ENCODE measurements at regions not wholly inside any gene's neighbourhood (a gene's known extent, or its start where the extent isn't known, plus 50 kb on each side); places are given as distances from the start of the nearest gene placed in this dataset.

GRCh38 chr6:170162011-170162774, 128.7 kb downstream of the DLL1 start:
- H3K27ac Mint-ChIP-seq = no peak overlapping the region
- H3K9me3 Mint-ChIP-seq = no peaks in the 10 kb centered on the region
- peaks cover 5% of the 10 kb centered on the region for H3K27me3 Mint-ChIP-seq (ENCODE audit: low read depth)
- DNase-seq (ENCODE audit: low spot score in 2 of 2, unreplicated experiment in 2 of 2) = no peak
- H3K4me1 Mint-ChIP-seq = no peaks in the 10 kb centered on the region
- TF ChIP-seq CTCF (IDR thresholded peaks at IDR 0.05; ENCODE audit: unreplicated experiment) = no peak
- no peaks in the 10 kb centered on the region for H3K36me3 Mint-ChIP-seq
- no peak overlapping the region for H3K4me3 Mint-ChIP-seq

DNA sequence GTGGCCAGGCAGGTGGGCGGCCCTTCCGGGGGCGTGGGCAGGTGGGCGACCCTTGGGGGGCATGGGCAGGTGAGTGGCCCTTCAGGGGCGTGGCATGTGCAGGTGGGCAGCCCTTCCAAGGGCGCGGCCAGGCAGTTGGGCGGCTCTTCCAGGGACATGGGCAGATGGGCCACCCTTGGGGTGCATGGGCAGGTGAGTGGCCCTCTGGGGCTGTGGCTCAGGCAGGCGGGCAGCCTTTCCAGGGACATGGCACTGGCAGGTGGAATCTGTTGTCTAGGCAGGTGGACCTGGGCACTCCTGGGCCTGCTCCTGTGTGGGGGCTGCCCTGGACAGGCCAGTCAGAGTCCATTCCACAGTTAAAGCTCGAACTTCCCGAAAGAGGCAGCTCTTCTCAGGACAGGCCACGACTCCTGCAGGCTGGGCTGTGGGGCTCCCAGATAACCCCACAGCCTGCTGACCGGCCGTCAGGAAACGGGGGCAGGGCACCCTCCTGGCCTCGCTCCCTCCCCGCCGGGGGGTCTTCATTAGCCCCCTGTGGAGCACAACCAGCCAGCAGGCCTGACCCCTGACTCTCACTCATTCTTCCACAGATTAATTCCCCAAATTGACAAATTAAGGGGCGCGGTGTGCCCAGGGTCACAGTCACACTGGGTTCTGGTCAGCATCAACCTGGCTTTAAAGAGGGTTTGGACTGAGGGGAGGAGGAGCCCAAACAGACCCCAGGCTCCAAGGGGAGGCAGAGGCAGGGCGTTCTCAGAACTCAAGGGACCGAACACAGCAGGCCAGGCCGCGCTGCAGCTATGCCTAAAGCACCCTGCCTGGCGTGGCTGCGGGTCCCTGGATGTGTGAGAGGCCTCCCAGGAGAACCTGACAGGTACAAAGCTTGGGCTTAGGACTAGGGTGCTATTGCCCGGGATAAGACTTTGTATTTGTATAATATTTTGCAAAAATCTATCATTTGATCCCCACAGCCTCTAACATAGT, 130.0 kb downstream of the DLL1 start:
- Mint-ChIP-seq H3K27ac (no peak overlapping the region), H3K27me3 (ENCODE audit: low read depth) (peaks cover 5% of the 10 kb centered on the region), H3K4me3 (no peak overlapping the region), H3K9me3 (no peaks in the 10 kb centered on the region), H3K36me3 (no peaks in the 10 kb centered on the region), H3K4me1 (no peaks in the 10 kb centered on the region)
- TF ChIP-seq CTCF (IDR thresholded peaks at IDR 0.05; ENCODE audit: unreplicated experiment) = no peak
- no peak for DNase-seq (ENCODE audit: low spot score in 2 of 2, unreplicated experiment in 2 of 2)

- no peak for TF ChIP-seq CTCF (IDR thresholded peaks at IDR 0.05; ENCODE audit: unreplicated experiment)
Observed at GRCh38 chr6:170160031-170160627, 130.7 kb downstream of the DLL1 start.

GRCh38 chr6:170159022-170159965, 131.6 kb downstream of the DLL1 start:
- Mint-ChIP-seq H3K27me3 (ENCODE audit: low read depth) (no peaks in the 10 kb centered on the region), H3K36me3 (no peaks in the 10 kb centered on the region), H3K4me1 (no peaks in the 10 kb centered on the region), H3K4me3 (no peak overlapping the region), H3K9me3 (no peaks in the 10 kb centered on the region), H3K27ac (no peak overlapping the region)
- no peak for TF ChIP-seq CTCF (IDR thresholded peaks at IDR 0.05; ENCODE audit: unreplicated experiment)
- no peak for DNase-seq (ENCODE audit: low spot score in 2 of 2, unreplicated experiment in 2 of 2)

More at GRCh38 chr6:170160031-170160627, 130.7 kb downstream of the DLL1 start:
- no peak for DNase-seq (ENCODE audit: low spot score in 2 of 2, unreplicated experiment in 2 of 2)
- Mint-ChIP-seq H3K4me3 (no peak overlapping the region), H3K4me1 (no peaks in the 10 kb centered on the region), H3K36me3 (no peaks in the 10 kb centered on the region), H3K27ac (no peak overlapping the region), H3K9me3 (no peaks in the 10 kb centered on the region), H3K27me3 (ENCODE audit: low read depth) (no peaks in the 10 kb centered on the region)
